ENCODE measurements at regions not wholly inside any gene's neighbourhood (a gene's known extent, or its start where the extent isn't known, plus 50 kb on each side); places are given as distances from the start of the nearest gene placed in this dataset.

DNA sequence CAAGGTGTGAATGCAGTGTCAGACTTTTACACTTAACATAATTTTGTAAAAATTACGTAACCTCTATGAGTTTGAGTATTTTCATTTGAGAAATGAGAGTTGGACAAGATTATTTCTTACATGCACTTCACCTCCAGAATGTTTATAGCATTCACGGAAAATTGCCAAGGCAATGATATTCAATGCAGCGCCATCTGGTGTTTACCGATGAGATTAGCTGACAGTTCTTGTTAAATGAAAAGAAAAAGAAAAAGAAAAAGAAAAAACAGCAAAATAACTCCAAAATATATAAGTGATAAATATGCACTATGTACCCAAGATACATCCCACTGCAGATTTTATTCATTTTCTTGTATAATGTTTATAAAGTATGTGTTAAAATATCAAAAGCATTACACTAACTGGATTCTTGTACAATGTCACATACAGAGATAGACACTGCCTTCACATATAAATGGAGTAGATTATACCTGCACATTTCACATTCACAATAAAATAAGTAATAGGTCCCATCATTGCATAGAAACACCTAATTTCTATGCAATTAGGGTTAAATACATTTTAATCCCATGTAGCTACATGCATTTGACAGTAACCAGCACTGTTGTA, 976.3 kb upstream of the FAT3 start:
- TF ChIP-seq, protein P1, sequence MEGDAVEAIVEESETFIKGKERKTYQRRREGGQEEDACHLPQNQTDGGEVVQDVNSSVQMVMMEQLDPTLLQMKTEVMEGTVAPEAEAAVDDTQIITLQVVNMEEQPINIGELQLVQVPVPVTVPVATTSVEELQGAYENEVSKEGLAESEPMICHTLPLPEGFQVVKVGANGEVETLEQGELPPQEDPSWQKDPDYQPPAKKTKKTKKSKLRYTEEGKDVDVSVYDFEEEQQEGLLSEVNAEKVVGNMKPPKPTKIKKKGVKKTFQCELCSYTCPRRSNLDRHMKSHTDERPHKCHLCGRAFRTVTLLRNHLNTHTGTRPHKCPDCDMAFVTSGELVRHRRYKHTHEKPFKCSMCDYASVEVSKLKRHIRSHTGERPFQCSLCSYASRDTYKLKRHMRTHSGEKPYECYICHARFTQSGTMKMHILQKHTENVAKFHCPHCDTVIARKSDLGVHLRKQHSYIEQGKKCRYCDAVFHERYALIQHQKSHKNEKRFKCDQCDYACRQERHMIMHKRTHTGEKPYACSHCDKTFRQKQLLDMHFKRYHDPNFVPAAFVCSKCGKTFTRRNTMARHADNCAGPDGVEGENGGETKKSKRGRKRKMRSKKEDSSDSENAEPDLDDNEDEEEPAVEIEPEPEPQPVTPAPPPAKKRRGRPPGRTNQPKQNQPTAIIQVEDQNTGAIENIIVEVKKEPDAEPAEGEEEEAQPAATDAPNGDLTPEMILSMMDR (conservative IDR thresholded peaks at IDR 0.05; ENCODE audit: low read depth, low read length), result peak; percentile 93
- TF ChIP-seq EZH2 (IDR thresholded peaks at IDR 0.05; ENCODE audit: borderline replicate concordance, low read depth, low read length, poor library complexity, severe bottlenecking), result no peak
